ENCODE measurements at regions not wholly inside any gene's neighbourhood (a gene's known extent, or its start where the extent isn't known, plus 50 kb on each side); places are given as distances from the start of the nearest gene placed in this dataset.

GRCh38 chr7:32415519-32415918 is 74.7 kb downstream of the LSM5 start:
- DNase-seq (ENCODE audit: insufficient read length, low spot score, missing footprints) = no peak
- TF ChIP-seq, protein P1, sequence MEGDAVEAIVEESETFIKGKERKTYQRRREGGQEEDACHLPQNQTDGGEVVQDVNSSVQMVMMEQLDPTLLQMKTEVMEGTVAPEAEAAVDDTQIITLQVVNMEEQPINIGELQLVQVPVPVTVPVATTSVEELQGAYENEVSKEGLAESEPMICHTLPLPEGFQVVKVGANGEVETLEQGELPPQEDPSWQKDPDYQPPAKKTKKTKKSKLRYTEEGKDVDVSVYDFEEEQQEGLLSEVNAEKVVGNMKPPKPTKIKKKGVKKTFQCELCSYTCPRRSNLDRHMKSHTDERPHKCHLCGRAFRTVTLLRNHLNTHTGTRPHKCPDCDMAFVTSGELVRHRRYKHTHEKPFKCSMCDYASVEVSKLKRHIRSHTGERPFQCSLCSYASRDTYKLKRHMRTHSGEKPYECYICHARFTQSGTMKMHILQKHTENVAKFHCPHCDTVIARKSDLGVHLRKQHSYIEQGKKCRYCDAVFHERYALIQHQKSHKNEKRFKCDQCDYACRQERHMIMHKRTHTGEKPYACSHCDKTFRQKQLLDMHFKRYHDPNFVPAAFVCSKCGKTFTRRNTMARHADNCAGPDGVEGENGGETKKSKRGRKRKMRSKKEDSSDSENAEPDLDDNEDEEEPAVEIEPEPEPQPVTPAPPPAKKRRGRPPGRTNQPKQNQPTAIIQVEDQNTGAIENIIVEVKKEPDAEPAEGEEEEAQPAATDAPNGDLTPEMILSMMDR (IDR thresholded peaks at IDR 0.05; ENCODE audit: extremely low read depth, low read depth, low read length) = no peak
- no peak overlapping the region for H3K4me3 ChIP-seq (ENCODE audit: insufficient read depth, low read length)
- H3K4me2 ChIP-seq (ENCODE audit: insufficient read depth, low read length) = no peak overlapping the region
- no peaks in the 10 kb centered on the region for H4K20me1 ChIP-seq (ENCODE audit: insufficient read depth, low read length)
- no peaks in the 10 kb centered on the region for H3K27me3 ChIP-seq (ENCODE audit: insufficient read depth, low read length)
- no peaks in the 10 kb centered on the region for H3K36me3 ChIP-seq (ENCODE audit: insufficient read depth, low read length)
- no peaks in the 10 kb centered on the region for H3K79me2 ChIP-seq (ENCODE audit: insufficient read depth, low read length)
- H3K4me1 ChIP-seq (ENCODE audit: insufficient read depth, low read length) = no peaks in the 10 kb centered on the region
- H2AFZ ChIP-seq (ENCODE audit: low read length) = no peak overlapping the region
- H3K27ac ChIP-seq (ENCODE audit: low read depth, low read length) = no peak overlapping the region
- no peaks in the 10 kb centered on the region for H3K9me3 ChIP-seq (ENCODE audit: low read depth, low read length)

GRCh38 chr7:32412471-32412870 is 77.7 kb downstream of the LSM5 start:
- Histone ChIP-seq H3K4me3 (ENCODE audit: insufficient read depth, low read length) (no peak overlapping the region), H3K4me2 (ENCODE audit: insufficient read depth, low read length) (no peak overlapping the region), H3K4me1 (ENCODE audit: insufficient read depth, low read length) (no peaks in the 10 kb centered on the region), H3K27me3 (ENCODE audit: insufficient read depth, low read length) (no peaks in the 10 kb centered on the region), H3K27ac (ENCODE audit: low read depth, low read length) (no peak overlapping the region), H4K20me1 (ENCODE audit: insufficient read depth, low read length) (no peaks in the 10 kb centered on the region), H2AFZ (ENCODE audit: low read length) (no peak overlapping the region), H3K79me2 (ENCODE audit: insufficient read depth, low read length) (no peaks in the 10 kb centered on the region), H3K9me3 (ENCODE audit: low read depth, low read length) (no peaks in the 10 kb centered on the region), H3K36me3 (ENCODE audit: insufficient read depth, low read length) (no peaks in the 10 kb centered on the region)
- DNase-seq (ENCODE audit: insufficient read length, low spot score, missing footprints) = no peak
- TF ChIP-seq, protein P1 (IDR thresholded peaks at IDR 0.05; ENCODE audit: extremely low read depth, low read depth, low read length) = no peak

DNA sequence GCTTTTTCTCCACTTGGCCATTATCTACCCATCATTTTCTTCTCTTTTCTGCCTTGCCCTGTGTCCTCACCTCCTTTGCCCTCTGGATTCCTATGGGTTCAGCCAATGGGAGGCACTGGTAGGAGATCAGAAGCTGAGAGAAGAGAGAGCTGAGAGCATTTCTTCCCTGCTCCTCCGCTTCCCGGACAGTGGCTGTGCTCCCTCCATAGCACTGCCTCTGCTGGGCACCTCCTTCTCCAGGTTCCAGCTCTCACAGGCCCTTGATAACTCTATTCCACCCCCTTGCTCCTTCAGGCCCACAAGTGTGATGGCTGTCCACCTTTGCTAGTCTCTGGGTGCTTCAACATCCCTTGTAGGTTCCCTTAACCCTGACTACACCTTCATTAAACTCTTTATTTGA is 79.6 kb downstream of the LSM5 start:
- no peaks in the 10 kb centered on the region for H3K79me2 ChIP-seq (ENCODE audit: insufficient read depth, low read length)
- no peaks in the 10 kb centered on the region for H3K9me3 ChIP-seq (ENCODE audit: low read depth, low read length)
- no peak overlapping the region for H3K4me3 ChIP-seq (ENCODE audit: insufficient read depth, low read length)
- no peaks in the 10 kb centered on the region for H3K36me3 ChIP-seq (ENCODE audit: insufficient read depth, low read length)
- DNase-seq (ENCODE audit: insufficient read length, low spot score, missing footprints) = no peak
- H4K20me1 ChIP-seq (ENCODE audit: insufficient read depth, low read length) = no peaks in the 10 kb centered on the region
- no peak overlapping the region for H3K4me2 ChIP-seq (ENCODE audit: insufficient read depth, low read length)
- no peaks in the 10 kb centered on the region for H3K4me1 ChIP-seq (ENCODE audit: insufficient read depth, low read length)
- H2AFZ ChIP-seq (ENCODE audit: low read length) = no peak overlapping the region
- TF ChIP-seq, protein P1 (IDR thresholded peaks at IDR 0.05; ENCODE audit: extremely low read depth, low read depth, low read length) = no peak
- H3K27ac ChIP-seq (ENCODE audit: low read depth, low read length) = no peak overlapping the region
- no peaks in the 10 kb centered on the region for H3K27me3 ChIP-seq (ENCODE audit: insufficient read depth, low read length)

DNA sequence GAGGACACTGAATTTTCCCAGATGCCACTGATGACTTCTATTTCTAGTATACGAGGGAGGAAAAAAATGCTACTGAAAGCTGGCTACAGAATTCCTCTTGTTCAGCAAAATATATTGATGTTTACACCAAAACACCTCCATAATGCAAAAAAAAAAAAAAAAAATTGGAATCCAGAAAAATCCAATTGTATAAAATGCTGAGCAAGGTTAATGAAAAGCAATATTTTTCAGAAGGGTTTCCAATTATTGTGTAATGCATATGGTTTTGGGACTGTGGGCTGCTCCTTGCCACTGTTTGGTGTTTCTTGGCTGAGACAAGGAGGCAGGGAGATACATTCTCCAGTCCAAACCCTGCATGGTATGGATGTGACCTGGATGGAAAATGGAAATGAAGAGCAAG is 83.8 kb downstream of the LSM5 start:
- Histone ChIP-seq H3K27ac (ENCODE audit: low read depth, low read length) (no peak overlapping the region), H3K4me3 (ENCODE audit: insufficient read depth, low read length) (no peak overlapping the region), H3K4me1 (ENCODE audit: insufficient read depth, low read length) (no peaks in the 10 kb centered on the region), H3K9me3 (ENCODE audit: low read depth, low read length) (no peaks in the 10 kb centered on the region), H4K20me1 (ENCODE audit: insufficient read depth, low read length) (no peaks in the 10 kb centered on the region), H3K79me2 (ENCODE audit: insufficient read depth, low read length) (no peaks in the 10 kb centered on the region), H3K36me3 (ENCODE audit: insufficient read depth, low read length) (no peaks in the 10 kb centered on the region), H2AFZ (ENCODE audit: low read length) (no peak overlapping the region), H3K4me2 (ENCODE audit: insufficient read depth, low read length) (no peak overlapping the region), H3K27me3 (ENCODE audit: insufficient read depth, low read length) (no peaks in the 10 kb centered on the region)
- TF ChIP-seq, protein P1 (IDR thresholded peaks at IDR 0.05; ENCODE audit: extremely low read depth, low read depth, low read length) = no peak
- DNase-seq (ENCODE audit: insufficient read length, low spot score, missing footprints) = no peak

Data from osteoblast (primary cell).